ENCODE measurements at regions not wholly inside any gene's neighbourhood (a gene's known extent, or its start where the extent isn't known, plus 50 kb on each side); places are given as distances from the start of the nearest gene placed in this dataset.

DNA sequence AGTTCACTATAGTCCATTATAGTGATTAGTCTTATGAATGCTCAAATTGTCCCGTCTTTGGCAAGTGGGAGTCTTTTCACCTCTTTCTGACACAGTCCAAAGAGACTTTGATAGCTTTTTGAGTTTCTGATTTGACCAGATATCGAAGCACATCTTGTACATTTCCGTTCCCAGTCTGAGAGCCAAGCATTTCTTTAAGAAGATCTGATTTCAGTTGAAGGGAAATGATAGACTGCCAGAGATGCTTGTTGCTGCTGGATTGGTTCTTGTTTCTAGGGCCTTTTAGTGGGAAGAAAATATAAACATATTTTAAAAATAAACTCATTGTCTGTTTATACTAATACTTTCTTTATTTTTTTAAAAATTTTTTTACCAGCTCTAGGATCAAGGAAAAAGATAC, 54.1 kb upstream of the IER3 start:
- TF ChIP-seq EZH2 (IDR thresholded peaks at IDR 0.05) = no peak
- TF ChIP-seq POLR2AphosphoS5 (IDR thresholded peaks at IDR 0.05; ENCODE audit: borderline replicate concordance, low read depth, low read length) = no peak
- no peak for TF ChIP-seq FOXP2 (optimal IDR thresholded peaks at IDR 0.05; ENCODE audit: control extremely low read depth, extremely low read length, insufficient read depth)
